D721Med (cell line): ENCODE measurements at regions not wholly inside any gene's neighbourhood (a gene's known extent, or its start where the extent isn't known, plus 50 kb on each side); places are given as distances from the start of the nearest gene placed in this dataset.
"Not testable (repeated sequence)": the region's sequence is repeated elsewhere in the genome, so short reads cannot be mapped to it uniquely, and the experiment has no call there.

Experiments used
- DNase-seq: peaks from one replicate; pipeline ENCODE4 v3.0.0; 2011; ENCODE audit warnings: low spot score; ENCODE audit not compliant: insufficient read length
- FAIRE-seq: peaks from 2 replicates; lab custom pipeline; 2011; peaks lifted over from hg19 to GRCh38; lab: Jason Lieb, UNC
- CTCF ChIP-seq: IDR thresholded peaks from 2 replicates; pipeline ENCODE4 v1.5.1; 2012; ENCODE audit warnings: mild to moderate bottlenecking, control low read depth; ENCODE audit not compliant: insufficient read depth; ENCODE audit errors: missing control alignments

- no peak for FAIRE-seq
- TF ChIP-seq CTCF: no peak
These were observed 51.8 kb downstream of the TEX44 start for GRCh38 chr2:231644426-231644825.

GRCh38 chr2:231646476-231646875, 53.8 kb downstream of the TEX44 start:
- no peak for TF ChIP-seq CTCF

More at GRCh38 chr2:231644426-231644825, 51.8 kb downstream of the TEX44 start:
- no peak for DNase-seq

GRCh38 chr2:231648579-231649174, 56.0 kb downstream of the TEX44 start:
- FAIRE-seq (no peak), DNase-seq (peak; percentile 61)
- peak; percentile 33 for TF ChIP-seq CTCF

More at GRCh38 chr2:231646476-231646875, 53.8 kb downstream of the TEX44 start:
- DNase-seq (no peak), FAIRE-seq (no peak)

GRCh38 chr2:231651561-231651960, 56.8 kb upstream of the PTMA start:
- DNase-seq, FAIRE-seq: not testable (repeated sequence)

GRCh38 chr2:231655488-231655887, 52.8 kb upstream of the PTMA start:
- DNase-seq: no peak
- no peak for TF ChIP-seq CTCF
- FAIRE-seq: no peak

GRCh38 chr2:231655894-231656293, 52.4 kb upstream of the PTMA start:
- no peak for TF ChIP-seq CTCF
- no peak for FAIRE-seq
- DNase-seq: no peak
